ENCODE measurements at regions not wholly inside any gene's neighbourhood (a gene's known extent, or its start where the extent isn't known, plus 50 kb on each side); places are given as distances from the start of the nearest gene placed in this dataset.

DNA sequence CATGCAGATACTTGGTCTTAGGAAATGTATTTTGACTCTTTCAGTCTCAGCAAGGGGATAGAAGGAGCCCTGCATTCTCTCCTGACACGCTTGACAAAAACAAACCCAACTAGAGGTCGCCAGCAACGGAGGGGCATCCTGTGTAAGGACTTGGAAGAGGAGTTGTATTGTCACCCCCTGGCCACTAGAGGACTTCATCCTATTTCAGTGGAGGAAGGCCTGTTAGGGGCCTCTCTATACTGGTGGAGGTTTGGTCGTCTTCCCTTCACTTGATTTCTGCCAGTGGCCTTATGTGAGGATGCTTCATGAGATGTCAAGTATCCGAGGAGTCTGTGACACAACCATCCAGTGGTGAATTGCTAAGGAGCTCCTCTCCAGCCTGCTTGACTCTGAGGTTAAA, 122.8 kb upstream of the STC2 start:
- TF ChIP-seq POLR2A (IDR thresholded peaks at IDR 0.05; ENCODE audit: low read depth, low read length) = no peak
- TF ChIP-seq TAF1 (IDR thresholded peaks at IDR 0.05; ENCODE audit: borderline replicate concordance, low read depth, low read length) = no peak
